Kidney (tissue), 13 donors: ENCODE measurements at regions not wholly inside any gene's neighbourhood (a gene's known extent, or its start where the extent isn't known, plus 50 kb on each side); places are given as distances from the start of the nearest gene placed in this dataset.

Source experiments
- DNase-seq, 5 donors: peaks; one replicate each; pipeline ENCODE4 v3.0.0-alpha.2; 2013 to 2020
- FAIRE-seq: peaks from 2 replicates; lab custom pipeline; 2012; peaks lifted over from hg19 to GRCh38; lab: Jason Lieb, UNC
- H3K27ac ChIP-seq, 2 donors: one replicate each; pipeline ENCODE4 v1.7.0; 2013; ENCODE audit warnings: low read depth in 2 of 2, low read length in 2 of 2, inconsistent platforms in 1 of 2
- H3K27me3 ChIP-seq: one replicate; pipeline ENCODE4 v1.7.1; 2013; ENCODE audit warnings: low read length, inconsistent platforms; ENCODE audit not compliant: control insufficient read depth, insufficient read depth
- H3K36me3 ChIP-seq, 3 donors: one replicate each; pipeline versions ENCODE4 v1.7.0 to v1.7.1; 2013; ENCODE audit warnings: low read length in 3 of 3, control low read depth in 1 of 3, inconsistent platforms in 1 of 3; ENCODE audit not compliant: insufficient read depth in 3 of 3, control insufficient read depth in 2 of 3
- H3K4me1 ChIP-seq, 3 donors: one replicate each; pipeline versions ENCODE4 v1.7.0 to v1.7.1; 2013; ENCODE audit warnings: low read length in 3 of 3, inconsistent platforms in 1 of 3, low read depth in 1 of 3; ENCODE audit not compliant: control insufficient read depth in 2 of 3, insufficient read depth in 2 of 3
- H3K4me3 ChIP-seq, 3 donors: one replicate each; pipeline versions ENCODE4 v1.7.0 to v1.8.1; 2013; ENCODE audit warnings: low read length in 3 of 3, control low read depth in 1 of 3, inconsistent platforms in 1 of 3
- H3K9ac ChIP-seq, 3 donors: one replicate each; pipeline versions ENCODE4 v1.7.0 to v1.7.1; 2013; ENCODE audit warnings: low read length in 3 of 3, control low read depth in 1 of 3, inconsistent platforms in 1 of 3
- H3K9me3 ChIP-seq, 3 donors: one replicate each; pipeline versions ENCODE4 v1.7.0 to v1.7.1; 2013; ENCODE audit warnings: low read length in 3 of 3, control low read depth in 1 of 3, inconsistent platforms in 1 of 3; ENCODE audit not compliant: control insufficient read depth in 2 of 3, insufficient read depth in 1 of 3
- intact Hi-C: fragments of 100-400 bp; cut with DNase I; formaldehyde crosslinking; loops from one replicate; pipeline ENCODE4 v1.11.1; 2022
- TF ChIP-seq, protein P1 (sequence below): IDR thresholded peaks from 3 replicates; pipeline ENCODE4 v1.5.1; 2012; ENCODE audit warnings: mild to moderate bottlenecking, moderate library complexity, borderline replicate concordance; ENCODE audit not compliant: insufficient read depth; ENCODE audit errors: extremely low read depth
- donor health status: control.
- donor health status: control.
- donor health status: control.
- donor health status: control.
- donor health status: control.
- donor health status: DM: yes; HTN: yes; CAD: no.
- donor health status: Normal renal cell carcinoma (clear cell type).

DNA sequence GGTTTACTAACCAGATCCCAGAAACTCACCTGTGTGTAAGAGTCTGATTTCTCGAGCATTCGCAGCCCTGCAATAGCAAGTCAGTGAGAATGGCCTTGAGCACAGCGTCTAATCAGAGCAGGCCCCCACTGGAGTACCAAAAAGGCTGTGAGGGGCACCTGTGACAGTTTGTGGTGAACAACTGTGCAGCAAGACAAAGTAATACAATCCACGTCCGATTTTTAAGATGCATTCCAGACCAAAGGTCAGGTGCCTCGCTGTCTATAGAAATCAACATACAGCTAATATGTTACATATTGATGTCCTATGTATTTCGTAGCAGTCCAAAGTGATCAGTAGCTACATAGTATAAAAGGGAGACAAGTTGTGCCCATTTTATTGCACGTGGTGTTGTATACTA is 55.7 kb upstream of the BOD1 start:
- DNase-seq, result no peak
- Histone ChIP-seq H3K27me3 (no peaks in the 10 kb centered on the region), H3K4me3 (no peak overlapping the region), H3K4me1 (peaks cover 2 to 22% (median 18%) of the 10 kb centered on the region in 3 donors), H3K9ac (no peak overlapping the region), H3K9me3 (peaks cover 0 to 4% (median 0%) of the 10 kb centered on the region in 3 donors), H3K27ac (peak overlapping the region in 1 of 2 donors; percentile 86), H3K36me3 (no peaks in the 10 kb centered on the region)
- TF ChIP-seq, protein P1, sequence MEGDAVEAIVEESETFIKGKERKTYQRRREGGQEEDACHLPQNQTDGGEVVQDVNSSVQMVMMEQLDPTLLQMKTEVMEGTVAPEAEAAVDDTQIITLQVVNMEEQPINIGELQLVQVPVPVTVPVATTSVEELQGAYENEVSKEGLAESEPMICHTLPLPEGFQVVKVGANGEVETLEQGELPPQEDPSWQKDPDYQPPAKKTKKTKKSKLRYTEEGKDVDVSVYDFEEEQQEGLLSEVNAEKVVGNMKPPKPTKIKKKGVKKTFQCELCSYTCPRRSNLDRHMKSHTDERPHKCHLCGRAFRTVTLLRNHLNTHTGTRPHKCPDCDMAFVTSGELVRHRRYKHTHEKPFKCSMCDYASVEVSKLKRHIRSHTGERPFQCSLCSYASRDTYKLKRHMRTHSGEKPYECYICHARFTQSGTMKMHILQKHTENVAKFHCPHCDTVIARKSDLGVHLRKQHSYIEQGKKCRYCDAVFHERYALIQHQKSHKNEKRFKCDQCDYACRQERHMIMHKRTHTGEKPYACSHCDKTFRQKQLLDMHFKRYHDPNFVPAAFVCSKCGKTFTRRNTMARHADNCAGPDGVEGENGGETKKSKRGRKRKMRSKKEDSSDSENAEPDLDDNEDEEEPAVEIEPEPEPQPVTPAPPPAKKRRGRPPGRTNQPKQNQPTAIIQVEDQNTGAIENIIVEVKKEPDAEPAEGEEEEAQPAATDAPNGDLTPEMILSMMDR, result no peak
- FAIRE-seq, result no peak
- intact Hi-C loops, result no loop called here

DNA sequence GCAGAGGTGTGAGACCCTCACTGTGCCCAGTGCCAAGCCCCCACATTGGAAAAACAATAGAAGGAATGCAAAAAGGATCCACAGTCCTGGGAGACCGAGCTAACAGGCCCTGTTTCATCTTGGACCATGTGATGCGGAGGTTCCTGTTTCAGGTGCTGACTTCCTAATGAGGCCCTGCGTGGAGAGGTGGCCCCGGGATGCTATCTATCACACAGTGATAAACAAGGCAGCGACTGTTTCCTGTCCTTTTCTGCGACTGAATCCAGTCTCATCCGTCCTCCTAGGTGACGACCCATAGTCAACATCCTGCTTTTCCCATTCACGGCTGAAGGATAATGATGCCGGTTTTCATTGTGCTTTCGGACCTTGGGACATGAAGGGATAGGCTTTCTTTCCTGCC is 56.4 kb upstream of the BOD1 start:
- DNase-seq (no peak), FAIRE-seq (no peak)
- intact Hi-C loops, result no loop called here
- peaks cover 2 to 22% (median 18%) of the 10 kb centered on the region in 3 donors for H3K4me1 ChIP-seq
- no peak overlapping the region for H3K9ac ChIP-seq
- no peak overlapping the region for H3K4me3 ChIP-seq
- no peaks in the 10 kb centered on the region for H3K27me3 ChIP-seq
- TF ChIP-seq, protein P1, result no peak
- H3K36me3 ChIP-seq, result no peaks in the 10 kb centered on the region
- peaks cover 0 to 4% (median 0%) of the 10 kb centered on the region in 3 donors for H3K9me3 ChIP-seq
- peak overlapping the region; percentile 7 to 56 for H3K27ac ChIP-seq

DNA sequence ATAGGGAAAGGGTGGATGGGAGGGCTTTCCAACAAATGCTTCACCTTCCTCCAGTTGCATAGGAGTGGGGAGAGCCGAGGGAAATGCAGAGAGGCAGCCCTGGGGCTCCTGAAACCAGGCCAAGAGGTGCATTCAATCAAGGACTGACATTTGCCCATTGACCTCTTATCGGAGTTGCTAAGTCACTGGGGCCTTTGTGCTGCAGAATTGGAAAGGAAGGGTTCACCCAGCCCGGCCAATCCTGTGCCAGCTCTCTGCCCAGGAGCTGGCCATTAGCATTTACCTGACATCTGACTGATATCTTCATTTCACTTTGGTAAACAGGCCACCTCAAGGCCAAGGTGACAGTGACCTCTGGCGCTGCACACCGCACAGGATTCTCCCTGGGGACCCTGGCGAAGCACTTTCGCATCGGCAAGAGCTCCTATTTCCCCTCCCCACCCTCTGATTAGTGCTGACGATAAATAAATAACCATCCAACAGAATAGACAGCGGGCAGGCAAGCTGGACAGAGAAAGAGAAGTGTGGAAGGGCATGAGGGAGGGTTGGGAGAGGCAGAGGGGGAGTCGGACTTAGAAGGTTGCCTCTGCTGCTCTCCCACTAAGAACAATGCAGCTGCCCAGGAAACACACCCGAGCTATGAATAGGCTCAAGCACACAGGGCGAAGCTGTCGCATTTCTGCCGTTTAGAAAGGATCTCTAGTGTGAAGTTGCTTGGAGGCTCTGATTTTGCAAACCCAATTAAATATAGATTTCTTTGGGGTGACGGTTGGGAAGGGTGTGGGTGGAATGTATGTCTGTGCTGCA is 57.0 kb upstream of the BOD1 start:
- peaks cover 2 to 22% (median 18%) of the 10 kb centered on the region in 3 donors for H3K4me1 ChIP-seq
- TF ChIP-seq, protein P1, result no peak
- H3K9ac ChIP-seq, result peak overlapping the region in 1 of 3 donors; percentile 41
- H3K27ac ChIP-seq, result peak overlapping the region; percentile 17 to 56
- DNase-seq, result peak in 2 of 5 donors; percentile 27 to 39
- peaks cover 0 to 4% (median 0%) of the 10 kb centered on the region in 3 donors for H3K9me3 ChIP-seq
- no peaks in the 10 kb centered on the region for H3K36me3 ChIP-seq
- intact Hi-C loops, result no loop called here
- H3K4me3 ChIP-seq, result peak overlapping the region in 1 of 3 donors; percentile 14
- FAIRE-seq, result no peak
- H3K27me3 ChIP-seq, result no peaks in the 10 kb centered on the region
